ENCODE measurements at regions not wholly inside any gene's neighbourhood (a gene's known extent, or its start where the extent isn't known, plus 50 kb on each side); places are given as distances from the start of the nearest gene placed in this dataset.
A peak's percentile ranks its signal among the peaks of the same experiment; 100 is the strongest.
"Not testable (repeated sequence)": the region's sequence is repeated elsewhere in the genome, so short reads cannot be mapped to it uniquely, and the experiment has no call there.

DNA sequence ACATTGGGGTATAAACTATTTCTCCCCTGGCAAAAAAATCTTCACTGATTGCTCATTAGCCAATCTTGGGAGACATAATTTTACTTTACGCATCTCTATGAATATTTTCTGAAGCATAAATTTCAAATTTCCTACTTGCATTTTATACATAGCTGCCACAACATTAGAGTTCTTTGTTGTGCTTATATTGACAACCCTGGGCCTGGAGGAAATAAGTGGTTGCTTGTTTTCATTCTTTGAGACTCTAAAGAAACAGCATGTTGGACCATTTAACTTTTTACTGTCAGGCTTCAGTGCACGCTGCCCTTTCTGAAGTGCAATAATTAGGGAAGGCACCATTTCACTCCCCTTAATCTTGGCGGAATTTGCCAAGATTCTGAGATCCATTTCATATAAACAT lies 142.6 kb downstream of the MRPS30 start:
- H3K36me3 ChIP-seq (ENCODE audit: control insufficient read depth in 4 of 4, insufficient read depth in 4 of 4, low read length in 4 of 4): no peaks in the 10 kb centered on the region
- H3K27ac ChIP-seq (ENCODE audit: low read depth in 1 of 2, low read length in 1 of 2): no peak overlapping the region
- H3K4me1 ChIP-seq (ENCODE audit: control insufficient read depth in 5 of 5, insufficient read depth in 5 of 5, low read length in 5 of 5): no peaks in the 10 kb centered on the region
- no peak overlapping the region for H3K4me3 ChIP-seq
- H3K9me3 ChIP-seq (ENCODE audit: control insufficient read depth in 4 of 4, insufficient read depth in 3 of 4, low read length in 3 of 4): no peaks in the 10 kb centered on the region
- 91% methylated on average over 3 of the region's 3 CpGs for WGBS, 2 donors
- ATAC-seq (ENCODE audit: insufficient read depth, low FRiP score): no peak
- TF ChIP-seq, protein P1, sequence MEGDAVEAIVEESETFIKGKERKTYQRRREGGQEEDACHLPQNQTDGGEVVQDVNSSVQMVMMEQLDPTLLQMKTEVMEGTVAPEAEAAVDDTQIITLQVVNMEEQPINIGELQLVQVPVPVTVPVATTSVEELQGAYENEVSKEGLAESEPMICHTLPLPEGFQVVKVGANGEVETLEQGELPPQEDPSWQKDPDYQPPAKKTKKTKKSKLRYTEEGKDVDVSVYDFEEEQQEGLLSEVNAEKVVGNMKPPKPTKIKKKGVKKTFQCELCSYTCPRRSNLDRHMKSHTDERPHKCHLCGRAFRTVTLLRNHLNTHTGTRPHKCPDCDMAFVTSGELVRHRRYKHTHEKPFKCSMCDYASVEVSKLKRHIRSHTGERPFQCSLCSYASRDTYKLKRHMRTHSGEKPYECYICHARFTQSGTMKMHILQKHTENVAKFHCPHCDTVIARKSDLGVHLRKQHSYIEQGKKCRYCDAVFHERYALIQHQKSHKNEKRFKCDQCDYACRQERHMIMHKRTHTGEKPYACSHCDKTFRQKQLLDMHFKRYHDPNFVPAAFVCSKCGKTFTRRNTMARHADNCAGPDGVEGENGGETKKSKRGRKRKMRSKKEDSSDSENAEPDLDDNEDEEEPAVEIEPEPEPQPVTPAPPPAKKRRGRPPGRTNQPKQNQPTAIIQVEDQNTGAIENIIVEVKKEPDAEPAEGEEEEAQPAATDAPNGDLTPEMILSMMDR (IDR thresholded peaks at IDR 0.05; ENCODE audit: control extremely low read depth, extremely low read depth): no peak
- no peaks in the 10 kb centered on the region for H3K27me3 ChIP-seq (ENCODE audit: control insufficient read depth in 3 of 3, insufficient read depth in 3 of 3, low read length in 2 of 3)
- DNase-seq: no peak
- no peak overlapping the region for H3K9ac ChIP-seq (ENCODE audit: insufficient read depth in 1 of 2, low read length in 2 of 2)

DNA sequence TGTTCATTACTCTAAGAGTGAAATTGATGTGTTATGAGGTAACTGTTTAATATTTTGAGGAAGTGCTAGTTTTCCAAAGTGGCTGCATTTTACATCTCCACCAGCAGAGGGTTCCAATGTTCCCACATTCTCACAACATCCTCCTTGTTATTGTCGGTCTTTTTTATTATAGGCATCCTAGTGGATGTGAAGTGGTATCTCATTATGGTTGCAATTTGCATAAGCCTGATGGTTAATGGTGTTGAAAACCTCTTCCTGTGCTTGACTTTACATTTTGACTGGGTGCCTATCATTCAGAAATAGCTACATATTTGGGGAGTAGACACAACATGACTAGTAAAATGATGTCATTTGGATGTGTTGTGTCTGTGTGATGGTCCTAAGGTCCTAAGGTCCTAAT lies 143.6 kb downstream of the MRPS30 start:
- WGBS, 2 donors: 0 to 2% methylated on average over 1 of the region's 1 CpG
- no peaks in the 10 kb centered on the region for H3K27me3 ChIP-seq (ENCODE audit: control insufficient read depth in 3 of 3, insufficient read depth in 3 of 3, low read length in 2 of 3)
- no peaks in the 10 kb centered on the region for H3K9me3 ChIP-seq (ENCODE audit: control insufficient read depth in 4 of 4, insufficient read depth in 3 of 4, low read length in 3 of 4)
- DNase-seq (peak in 2 of 3 donors; percentile 10 to 26), ATAC-seq (ENCODE audit: insufficient read depth, low FRiP score) (peak; percentile 53)
- H3K27ac ChIP-seq (ENCODE audit: low read depth in 1 of 2, low read length in 1 of 2): no peak overlapping the region
- H3K4me3 ChIP-seq: no peak overlapping the region
- TF ChIP-seq, protein P1 (IDR thresholded peaks at IDR 0.05; ENCODE audit: control extremely low read depth, extremely low read depth): no peak
- H3K4me1 ChIP-seq (ENCODE audit: control insufficient read depth in 5 of 5, insufficient read depth in 5 of 5, low read length in 5 of 5): no peaks in the 10 kb centered on the region
- H3K36me3 ChIP-seq (ENCODE audit: control insufficient read depth in 4 of 4, insufficient read depth in 4 of 4, low read length in 4 of 4): no peaks in the 10 kb centered on the region
- no peak overlapping the region for H3K9ac ChIP-seq (ENCODE audit: insufficient read depth in 1 of 2, low read length in 2 of 2)

DNA sequence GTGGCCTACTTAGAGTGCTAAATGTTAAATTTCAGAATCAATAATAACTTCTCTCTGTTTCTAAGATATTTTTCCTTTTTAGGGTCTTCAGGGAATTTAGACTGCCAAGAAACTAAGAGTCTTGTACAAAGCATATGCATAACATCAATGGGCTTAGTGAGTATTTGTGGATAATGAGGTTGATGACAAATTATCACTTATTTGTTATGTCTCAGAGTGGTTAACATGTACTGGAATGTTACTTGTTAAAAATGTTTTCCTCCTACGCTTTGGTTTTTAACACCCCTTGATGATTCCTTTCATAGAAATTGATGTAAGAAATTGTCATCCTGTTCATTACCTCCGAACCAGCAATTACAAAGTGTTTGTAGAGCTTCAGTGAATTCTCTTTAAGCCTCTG lies 144.3 kb downstream of the MRPS30 start:
- ATAC-seq (ENCODE audit: insufficient read depth, low FRiP score) (no peak), DNase-seq (no peak)
- H3K4me1 ChIP-seq (ENCODE audit: control insufficient read depth in 5 of 5, insufficient read depth in 5 of 5, low read length in 5 of 5): no peaks in the 10 kb centered on the region
- H3K4me3 ChIP-seq: no peak overlapping the region
- no peak overlapping the region for H3K27ac ChIP-seq (ENCODE audit: low read depth in 1 of 2, low read length in 1 of 2)
- H3K9ac ChIP-seq (ENCODE audit: insufficient read depth in 1 of 2, low read length in 2 of 2): no peak overlapping the region
- no peaks in the 10 kb centered on the region for H3K9me3 ChIP-seq (ENCODE audit: control insufficient read depth in 4 of 4, insufficient read depth in 3 of 4, low read length in 3 of 4)
- TF ChIP-seq, protein P1 (IDR thresholded peaks at IDR 0.05; ENCODE audit: control extremely low read depth, extremely low read depth): no peak
- 82% methylated on average over 2 of the region's 2 CpGs for WGBS, 2 donors
- H3K36me3 ChIP-seq (ENCODE audit: control insufficient read depth in 4 of 4, insufficient read depth in 4 of 4, low read length in 4 of 4): no peaks in the 10 kb centered on the region
- H3K27me3 ChIP-seq (ENCODE audit: control insufficient read depth in 3 of 3, insufficient read depth in 3 of 3, low read length in 2 of 3): no peaks in the 10 kb centered on the region

DNA sequence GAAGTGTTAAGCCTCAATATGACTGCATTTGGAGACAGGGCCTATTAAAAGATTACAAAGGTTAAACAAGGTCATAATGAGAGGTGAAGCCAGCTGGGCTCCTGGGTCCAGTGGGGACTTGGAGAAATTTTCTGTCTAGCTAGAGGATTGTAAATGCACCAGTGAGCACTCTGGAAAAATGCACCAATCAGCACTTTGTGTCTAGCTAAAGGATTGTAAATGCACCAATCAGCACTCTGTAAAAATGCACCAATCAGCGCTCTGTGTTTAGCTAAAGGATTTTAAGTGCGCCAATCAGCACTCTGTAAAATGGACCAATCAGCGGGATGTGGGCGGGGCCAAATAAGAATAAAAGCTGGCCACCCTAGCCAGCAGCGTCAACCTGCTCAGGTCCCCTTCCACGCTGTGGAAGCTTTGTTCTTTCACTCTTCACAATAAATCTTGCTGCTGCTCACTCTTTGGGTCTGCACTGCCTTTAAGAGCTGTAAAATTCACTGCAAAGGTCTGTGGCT lies 150.3 kb downstream of the MRPS30 start:
- not testable (repeated sequence) for H3K36me3 ChIP-seq (ENCODE audit: control insufficient read depth in 4 of 4, insufficient read depth in 4 of 4, low read length in 4 of 4); H3K4me3 ChIP-seq; ATAC-seq (ENCODE audit: insufficient read depth, low FRiP score); H3K9me3 ChIP-seq (ENCODE audit: control insufficient read depth in 4 of 4, insufficient read depth in 3 of 4, low read length in 3 of 4); H3K9ac ChIP-seq (ENCODE audit: insufficient read depth in 1 of 2, low read length in 2 of 2); H3K4me1 ChIP-seq (ENCODE audit: control insufficient read depth in 5 of 5, insufficient read depth in 5 of 5, low read length in 5 of 5); H3K27me3 ChIP-seq (ENCODE audit: control insufficient read depth in 3 of 3, insufficient read depth in 3 of 3, low read length in 2 of 3); DNase-seq; H3K27ac ChIP-seq (ENCODE audit: low read depth in 1 of 2, low read length in 1 of 2)
- WGBS, 2 donors: 91% methylated on average over 6 of the region's 6 CpGs

All from lung (tissue), 11 donors.